Subcutaneous abdominal adipose tissue (tissue), 5 donors: ENCODE measurements at regions not wholly inside any gene's neighbourhood (a gene's known extent, or its start where the extent isn't known, plus 50 kb on each side); places are given as distances from the start of the nearest gene placed in this dataset.

Experiments
- H3K27ac ChIP-seq: one replicate; pipeline ENCODE4 v1.7.0; 2013; ENCODE audit warnings: low read depth, mild to moderate bottlenecking, inconsistent platforms, low read length, moderate library complexity
- H3K27me3 ChIP-seq, 5 donors: one replicate each; pipeline ENCODE4 v1.7.0; 2013; ENCODE audit warnings: low read length in 5 of 5, inconsistent platforms in 1 of 5; ENCODE audit not compliant: control insufficient read depth in 5 of 5, insufficient read depth in 4 of 5
- H3K36me3 ChIP-seq, 5 donors: one replicate each; pipeline ENCODE4 v1.7.0; 2013; ENCODE audit warnings: low read length in 5 of 5; ENCODE audit not compliant: control insufficient read depth in 5 of 5, insufficient read depth in 5 of 5
- H3K4me1 ChIP-seq, 5 donors: one replicate each; pipeline ENCODE4 v1.7.0; 2013; ENCODE audit warnings: low read length in 5 of 5, mild to moderate bottlenecking in 3 of 5, moderate library complexity in 1 of 5; ENCODE audit not compliant: control insufficient read depth in 5 of 5, insufficient read depth in 5 of 5
- H3K4me3 ChIP-seq, 5 donors: one replicate each; pipeline ENCODE4 v1.7.0; 2013; ENCODE audit warnings: low read length in 5 of 5, low read depth in 1 of 5
- H3K9ac ChIP-seq, 5 donors: one replicate each; pipeline ENCODE4 v1.7.0; 2013; ENCODE audit warnings: low read length in 5 of 5, mild to moderate bottlenecking in 4 of 5, moderate library complexity in 3 of 5
- H3K9me3 ChIP-seq, 5 donors: one replicate each; pipeline ENCODE4 v1.7.0; 2013; ENCODE audit warnings: low read length in 5 of 5; ENCODE audit not compliant: control insufficient read depth in 5 of 5
- donor health status: healthy.
- donor health status: healthy.
- donor health status: healthy.
- donor health status: healthy.
- donor health status: healthy.

DNA sequence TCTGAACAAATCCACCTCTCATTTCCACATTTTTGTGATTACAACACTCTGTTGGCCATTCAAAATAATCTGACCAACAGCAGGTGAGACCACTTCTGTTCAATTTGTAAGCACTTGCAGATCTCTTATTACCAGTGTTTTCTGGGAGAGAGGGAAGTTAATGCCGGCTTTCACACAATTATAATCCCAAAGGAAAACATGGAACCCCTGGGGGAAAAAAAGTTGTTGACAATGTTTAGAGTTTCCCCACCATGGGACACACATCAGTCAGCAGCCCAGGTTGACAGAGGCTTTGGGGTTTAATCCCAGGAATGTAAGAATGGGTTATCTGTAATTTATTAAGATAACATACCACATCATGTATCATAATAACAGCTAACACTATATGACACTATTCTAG lies 68.4 kb upstream of the TNFSF4 start:
- Histone ChIP-seq H3K9ac (no peak overlapping the region), H3K27me3 (no peaks in the 10 kb centered on the region), H3K27ac (no peak overlapping the region), H3K9me3 (no peaks in the 10 kb centered on the region), H3K4me3 (no peak overlapping the region), H3K36me3 (no peaks in the 10 kb centered on the region), H3K4me1 (no peaks in the 10 kb centered on the region)

DNA sequence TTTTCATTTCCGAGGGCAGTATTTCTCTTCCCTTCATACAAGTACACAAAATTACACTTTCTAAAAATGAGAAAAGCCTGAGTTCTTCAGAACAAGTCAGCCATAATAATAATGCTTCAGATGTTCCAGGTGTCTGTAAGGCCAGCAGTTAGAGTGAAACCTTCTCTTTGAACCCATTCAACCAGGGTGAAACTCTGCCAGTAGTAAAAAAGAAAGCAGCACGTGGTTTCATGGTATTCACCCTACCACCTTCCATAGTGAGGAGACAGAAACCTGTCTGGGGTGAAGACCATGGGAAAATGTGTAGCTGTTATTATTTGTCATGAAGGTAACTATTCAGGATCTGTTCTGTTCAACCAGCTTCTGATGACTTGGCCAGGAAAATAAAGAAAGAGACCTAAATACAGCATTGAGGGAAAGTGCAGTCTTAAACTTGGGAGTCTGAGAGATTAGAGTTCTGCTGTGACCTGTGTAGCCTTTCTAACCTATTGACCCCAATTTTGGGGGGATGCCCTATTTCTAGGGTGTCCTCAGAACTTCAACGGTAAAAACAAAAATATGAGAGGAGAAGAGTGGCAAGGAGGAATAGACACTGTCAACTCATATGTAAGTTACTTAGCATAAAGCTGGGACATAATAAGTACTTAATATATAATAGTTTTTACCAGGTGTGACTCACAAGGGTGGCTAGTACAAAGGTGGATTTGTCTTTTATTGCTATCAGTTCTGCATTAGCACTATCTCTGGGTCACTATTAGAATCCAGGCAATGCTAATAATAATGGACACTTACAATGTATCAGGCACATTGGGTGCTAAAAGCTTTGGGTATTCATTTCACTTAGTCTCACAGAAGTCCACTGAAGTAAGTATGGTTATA lies 70.0 kb upstream of the TNFSF4 start:
- H3K36me3 ChIP-seq: no peaks in the 10 kb centered on the region
- H3K27ac ChIP-seq: no peak overlapping the region
- H3K4me3 ChIP-seq: no peak overlapping the region
- no peaks in the 10 kb centered on the region for H3K27me3 ChIP-seq
- no peak overlapping the region for H3K9ac ChIP-seq
- no peaks in the 10 kb centered on the region for H3K9me3 ChIP-seq
- no peaks in the 10 kb centered on the region for H3K4me1 ChIP-seq

DNA sequence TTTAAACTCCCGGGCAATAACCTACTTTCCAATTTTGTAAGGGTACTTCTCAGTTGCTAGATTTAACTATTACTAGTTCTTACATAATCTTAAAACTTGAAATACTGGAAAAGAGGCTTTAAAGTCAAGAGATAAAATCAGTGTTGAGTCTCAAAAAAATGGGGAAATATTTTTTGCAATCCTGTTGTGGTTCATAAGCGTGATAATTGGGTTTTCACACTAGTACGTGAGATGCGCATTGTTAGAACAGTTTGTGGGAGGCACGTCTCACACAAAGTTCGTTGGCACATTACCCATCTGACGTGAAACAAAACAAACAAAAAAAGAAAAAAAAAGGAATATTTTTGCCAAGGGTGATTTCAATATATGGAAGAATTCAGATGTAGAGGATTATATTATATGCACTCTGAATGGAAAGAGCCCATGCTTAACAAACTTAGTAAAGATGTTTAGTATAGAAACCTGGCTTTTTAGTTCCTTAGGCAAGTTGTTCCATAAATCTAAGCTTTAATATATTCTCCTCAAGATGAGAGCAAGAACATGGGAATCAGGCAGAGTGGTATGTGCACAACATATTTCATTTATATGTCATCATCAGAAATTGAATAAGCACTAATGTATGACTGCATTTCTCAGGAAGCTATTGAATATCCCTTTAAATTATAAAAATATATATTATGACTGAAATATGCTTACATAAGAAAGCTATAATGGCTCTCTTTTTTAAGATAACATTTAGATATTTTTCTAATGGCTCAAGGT lies 73.9 kb upstream of the TNFSF4 start:
- Histone ChIP-seq H3K4me3 (no peak overlapping the region), H3K9me3 (no peaks in the 10 kb centered on the region), H3K27me3 (no peaks in the 10 kb centered on the region), H3K9ac (no peak overlapping the region), H3K36me3 (no peaks in the 10 kb centered on the region), H3K4me1 (no peaks in the 10 kb centered on the region), H3K27ac (no peak overlapping the region)

DNA sequence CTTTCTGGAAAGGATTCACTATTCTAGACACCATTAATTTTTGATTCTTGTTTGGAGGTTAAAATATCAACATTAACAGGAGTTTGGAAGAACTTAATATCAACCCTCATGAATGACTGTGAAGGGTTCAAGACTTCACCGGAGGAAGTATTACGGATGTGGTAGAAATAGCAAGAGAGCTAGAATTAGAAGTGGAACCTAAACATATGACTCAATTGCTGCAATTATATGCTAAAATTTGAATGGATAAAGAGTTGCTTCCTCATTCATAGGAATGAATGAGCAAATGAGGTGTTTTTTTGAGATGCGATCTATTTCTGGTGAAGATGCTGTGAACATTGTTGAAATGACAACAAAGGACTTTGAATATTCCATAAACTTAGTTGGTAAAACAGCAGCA lies 77.9 kb upstream of the TNFSF4 start:
- H3K27ac ChIP-seq: no peak overlapping the region
- H3K36me3 ChIP-seq: no peaks in the 10 kb centered on the region
- H3K9me3 ChIP-seq: no peaks in the 10 kb centered on the region
- H3K4me3 ChIP-seq: no peak overlapping the region
- no peaks in the 10 kb centered on the region for H3K4me1 ChIP-seq
- H3K27me3 ChIP-seq: no peaks in the 10 kb centered on the region
- no peak overlapping the region for H3K9ac ChIP-seq

DNA sequence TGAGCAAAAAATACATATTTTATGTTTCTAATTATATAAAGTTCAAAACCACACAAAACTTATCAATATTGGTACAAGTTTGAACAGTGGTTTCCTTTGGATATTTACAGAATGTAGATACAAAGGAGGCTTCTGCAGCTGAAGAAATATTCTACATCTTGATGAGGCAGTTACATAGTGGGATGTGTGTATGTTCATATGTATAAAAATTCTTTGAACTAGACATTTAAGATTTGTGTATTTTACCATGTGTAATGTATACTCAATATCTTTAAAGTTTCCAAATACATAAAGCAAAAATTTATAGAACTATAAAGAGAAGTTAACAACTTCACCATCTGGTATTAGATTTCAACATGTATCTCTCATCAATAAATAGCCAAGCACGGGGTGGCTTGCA lies 80.7 kb upstream of the TNFSF4 start:
- Histone ChIP-seq H3K27me3 (no peaks in the 10 kb centered on the region), H3K4me3 (no peak overlapping the region), H3K9ac (no peak overlapping the region), H3K9me3 (no peaks in the 10 kb centered on the region), H3K27ac (no peak overlapping the region), H3K4me1 (peaks cover 0 to 4% (median 0%) of the 10 kb centered on the region in 5 donors), H3K36me3 (no peaks in the 10 kb centered on the region)

DNA sequence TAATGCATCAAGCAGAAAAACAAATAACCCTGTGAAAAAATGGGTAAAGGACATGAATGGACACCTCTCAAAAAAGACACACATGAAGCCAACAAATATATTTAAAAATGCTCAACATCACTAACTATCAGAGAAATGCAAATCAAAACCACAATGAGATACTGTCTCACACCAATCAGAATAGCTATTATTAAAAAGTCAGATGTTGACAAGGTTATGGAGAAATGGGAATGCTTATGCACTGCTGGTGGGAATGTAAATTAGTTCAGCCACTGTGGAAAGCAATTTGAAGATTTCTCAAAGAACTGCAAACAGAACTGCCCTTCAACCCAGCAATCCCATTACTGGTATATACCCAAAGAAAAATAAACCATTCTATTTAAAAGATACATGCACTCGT lies 86.6 kb upstream of the TNFSF4 start:
- H3K4me3 ChIP-seq: no peak overlapping the region
- H3K4me1 ChIP-seq: peaks cover 0 to 4% (median 0%) of the 10 kb centered on the region in 5 donors
- H3K36me3 ChIP-seq: no peaks in the 10 kb centered on the region
- no peaks in the 10 kb centered on the region for H3K27me3 ChIP-seq
- H3K9ac ChIP-seq: no peak overlapping the region
- H3K9me3 ChIP-seq: no peaks in the 10 kb centered on the region
- H3K27ac ChIP-seq: no peak overlapping the region

DNA sequence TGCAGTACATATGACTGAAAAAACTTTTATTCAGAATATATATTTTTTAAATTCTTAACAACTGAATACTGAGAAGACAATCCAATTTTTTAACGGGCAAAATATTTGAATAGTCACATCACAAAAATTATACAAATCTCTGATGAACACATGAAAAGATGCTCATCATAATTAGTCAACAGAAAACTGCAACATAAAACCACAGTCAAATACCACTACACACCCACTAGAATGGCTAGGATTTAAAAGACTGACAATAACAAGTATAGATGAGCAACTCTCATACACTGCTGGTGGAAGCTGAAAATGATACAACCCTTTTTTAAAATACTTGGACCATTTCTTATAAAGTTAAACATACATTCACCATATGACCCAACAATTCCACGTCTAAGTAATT lies 87.7 kb upstream of the TNFSF4 start:
- Histone ChIP-seq H3K27ac (no peak overlapping the region), H3K27me3 (no peaks in the 10 kb centered on the region), H3K9ac (no peak overlapping the region), H3K9me3 (no peaks in the 10 kb centered on the region), H3K4me3 (no peak overlapping the region), H3K36me3 (no peaks in the 10 kb centered on the region), H3K4me1 (peaks cover 0 to 4% (median 0%) of the 10 kb centered on the region in 5 donors)

DNA sequence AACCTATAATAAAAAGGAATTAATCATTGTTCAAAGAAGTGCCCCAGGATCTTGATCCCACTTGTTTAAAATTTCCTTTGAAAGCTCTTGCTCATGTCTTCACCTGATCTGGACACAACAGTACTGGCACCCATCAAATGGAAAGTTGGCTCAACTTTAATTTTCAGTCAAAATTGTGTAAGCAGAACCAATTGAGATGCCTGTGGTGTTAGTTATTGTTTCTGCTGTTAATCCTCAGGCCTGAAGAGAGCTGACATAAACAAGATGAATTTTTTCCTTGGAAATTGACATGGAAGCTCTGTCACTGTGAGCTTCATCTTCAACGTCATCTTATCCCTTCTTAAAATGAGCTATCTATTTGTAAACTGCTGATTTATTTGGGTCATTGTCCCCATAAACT lies 88.3 kb upstream of the TNFSF4 start:
- Histone ChIP-seq H3K36me3 (no peaks in the 10 kb centered on the region), H3K9ac (no peak overlapping the region), H3K27me3 (no peaks in the 10 kb centered on the region), H3K4me3 (no peak overlapping the region), H3K9me3 (no peaks in the 10 kb centered on the region), H3K27ac (no peak overlapping the region), H3K4me1 (peaks cover 0 to 4% (median 0%) of the 10 kb centered on the region in 5 donors)

DNA sequence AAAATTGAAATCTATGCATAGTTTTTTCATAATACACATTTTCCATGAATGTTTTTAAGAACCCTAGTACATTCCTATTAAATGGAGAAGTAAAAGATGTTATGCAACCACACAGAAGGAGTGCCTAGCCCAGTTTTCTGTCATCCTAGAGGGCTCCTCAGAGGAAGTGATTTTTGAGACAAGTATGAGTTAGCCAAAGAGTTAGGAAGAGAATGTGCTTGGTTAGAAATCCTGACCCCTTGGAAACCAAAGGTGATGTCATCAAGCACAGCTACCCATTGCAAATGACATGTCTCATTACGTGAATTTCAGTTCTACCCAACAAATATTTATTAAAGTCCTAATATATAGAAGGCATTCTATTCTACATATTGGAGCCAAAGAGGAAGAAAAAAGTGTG lies 88.9 kb upstream of the TNFSF4 start:
- Histone ChIP-seq H3K4me3 (no peak overlapping the region), H3K9me3 (no peaks in the 10 kb centered on the region), H3K9ac (no peak overlapping the region), H3K27me3 (no peaks in the 10 kb centered on the region), H3K27ac (no peak overlapping the region), H3K4me1 (peaks cover 0 to 4% (median 0%) of the 10 kb centered on the region in 5 donors), H3K36me3 (no peaks in the 10 kb centered on the region)

DNA sequence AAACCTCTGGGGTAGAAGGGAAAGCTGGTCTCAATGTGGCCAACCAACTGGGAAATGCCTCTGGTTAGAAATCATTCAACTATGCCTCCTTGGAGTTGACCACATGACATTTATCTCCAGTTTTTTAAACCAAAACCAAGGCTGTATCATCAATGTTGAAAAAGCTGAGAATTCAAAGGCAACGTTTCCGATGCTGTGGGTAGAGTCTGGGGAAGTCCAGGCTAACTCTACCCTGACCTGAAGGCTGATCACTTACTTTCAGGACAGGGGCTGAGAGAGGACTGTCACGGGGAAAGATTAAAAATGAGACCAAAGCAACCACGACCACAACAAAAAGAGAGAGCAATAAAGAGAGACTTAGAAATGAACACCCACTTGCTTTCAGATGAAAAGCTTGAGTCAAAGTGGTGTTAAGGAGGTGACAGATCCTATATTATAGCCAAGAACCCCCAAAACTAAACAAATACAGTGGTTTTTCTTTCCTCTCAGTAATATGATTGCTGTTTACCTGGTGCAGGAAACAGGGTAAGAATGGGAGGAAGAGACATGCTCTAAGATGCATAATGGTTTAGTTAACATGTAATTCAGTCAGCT lies 90.8 kb upstream of the TNFSF4 start:
- H3K27ac ChIP-seq: no peak overlapping the region
- H3K9me3 ChIP-seq: no peaks in the 10 kb centered on the region
- no peak overlapping the region for H3K4me3 ChIP-seq
- no peak overlapping the region for H3K9ac ChIP-seq
- H3K27me3 ChIP-seq: no peaks in the 10 kb centered on the region
- H3K4me1 ChIP-seq: no peaks in the 10 kb centered on the region
- H3K36me3 ChIP-seq: no peaks in the 10 kb centered on the region
